Activated CD4-positive, alpha-beta T cell treated with anti-CD3 and anti-CD28 coated beads for 1 hour (primary cell): ENCODE measurements at regions not wholly inside any gene's neighbourhood (a gene's known extent, or its start where the extent isn't known, plus 50 kb on each side); places are given as distances from the start of the nearest gene placed in this dataset.

Experiments used
- DNase-seq: peaks from one replicate; pipeline ENCODE4 v3.0.0-alpha.2; 2020

DNA sequence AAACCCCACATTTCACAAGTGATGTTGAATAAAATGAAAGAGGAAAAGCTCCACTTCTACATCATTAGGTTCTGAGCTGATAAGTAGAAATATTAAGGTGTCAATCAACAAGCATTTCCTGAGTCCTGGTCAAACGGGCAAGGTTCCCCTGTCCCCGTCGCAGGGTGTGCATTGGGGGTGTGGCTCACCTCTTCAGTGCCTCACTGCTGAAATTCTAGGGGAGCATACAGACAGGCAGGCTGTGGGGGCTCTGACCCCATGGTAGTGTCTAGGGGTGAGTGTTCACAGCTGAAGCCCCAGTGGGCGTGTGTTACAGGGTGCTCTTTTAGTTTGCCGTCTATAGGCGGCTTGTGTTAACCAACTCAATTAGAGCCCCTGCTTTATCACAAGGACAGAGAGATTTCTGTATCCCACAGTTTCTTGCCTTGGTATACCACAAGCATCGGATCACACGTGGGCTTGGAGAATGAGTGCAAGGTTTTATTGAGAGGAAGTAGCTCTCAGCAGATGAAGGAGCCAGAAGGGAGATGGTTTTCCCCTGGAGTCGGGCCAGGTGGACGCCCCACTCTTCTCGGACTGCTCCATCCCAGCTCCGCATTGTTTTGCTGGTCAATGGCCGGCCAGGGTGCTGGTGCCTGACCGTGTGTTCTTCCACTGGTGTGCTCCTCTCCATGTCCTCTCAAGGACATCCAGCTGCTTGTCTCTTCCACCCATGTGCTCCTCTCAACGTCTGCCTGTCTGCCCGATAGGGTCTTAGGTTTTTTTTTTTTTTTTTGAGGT is 238.2 kb upstream of the NLRP1 start:
- DNase-seq: no peak

DNA sequence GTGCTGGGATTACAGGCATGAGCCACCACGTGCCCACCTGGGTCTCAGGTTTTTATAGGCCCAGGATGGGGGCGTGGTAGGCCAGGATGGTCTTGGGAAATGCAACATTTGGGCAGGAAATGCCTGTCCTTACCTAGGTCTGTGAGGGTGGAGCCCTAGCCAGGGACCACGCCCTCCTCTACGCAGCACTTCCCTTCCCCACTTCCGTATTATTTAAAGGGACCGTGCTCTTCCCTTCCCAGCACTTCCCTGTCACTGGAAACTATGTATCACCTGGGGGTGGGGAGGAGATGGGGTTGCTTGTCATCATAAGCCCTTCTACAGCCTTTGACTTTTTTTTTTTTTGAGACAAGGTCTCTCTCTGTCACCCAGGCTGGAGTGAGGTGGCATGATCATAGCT is 238.9 kb upstream of the NLRP1 start:
- no peak for DNase-seq

DNA sequence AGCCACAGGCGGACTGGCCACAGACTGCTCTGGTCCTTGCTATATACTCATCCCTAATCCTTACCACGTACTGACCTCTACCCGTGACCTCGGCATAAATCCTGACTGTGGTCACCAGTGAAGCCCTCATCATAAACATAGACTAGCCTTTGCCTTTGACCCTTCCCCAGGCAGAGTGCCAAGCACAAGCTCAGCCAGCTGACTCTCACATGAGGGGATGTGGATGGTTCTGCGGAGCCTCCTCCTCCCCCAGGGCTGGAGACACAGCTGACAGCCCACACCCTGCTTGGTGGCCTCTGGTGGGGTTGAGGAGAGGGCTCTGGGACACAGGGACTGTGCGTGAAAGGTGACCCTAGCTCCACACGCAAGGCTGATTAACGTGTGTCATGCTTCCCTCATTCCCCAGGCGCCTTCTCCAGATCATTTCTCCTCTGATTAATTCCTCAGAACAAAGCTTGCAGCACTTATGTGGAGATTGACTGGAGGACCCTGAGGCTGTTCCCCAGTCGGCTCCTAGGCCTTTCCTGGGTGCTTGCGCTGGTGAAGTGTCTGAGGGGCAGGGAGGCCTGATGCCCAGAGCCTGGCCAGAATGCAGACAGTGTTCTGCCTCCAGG is 241.5 kb upstream of the NLRP1 start:
- DNase-seq: no peak

DNA sequence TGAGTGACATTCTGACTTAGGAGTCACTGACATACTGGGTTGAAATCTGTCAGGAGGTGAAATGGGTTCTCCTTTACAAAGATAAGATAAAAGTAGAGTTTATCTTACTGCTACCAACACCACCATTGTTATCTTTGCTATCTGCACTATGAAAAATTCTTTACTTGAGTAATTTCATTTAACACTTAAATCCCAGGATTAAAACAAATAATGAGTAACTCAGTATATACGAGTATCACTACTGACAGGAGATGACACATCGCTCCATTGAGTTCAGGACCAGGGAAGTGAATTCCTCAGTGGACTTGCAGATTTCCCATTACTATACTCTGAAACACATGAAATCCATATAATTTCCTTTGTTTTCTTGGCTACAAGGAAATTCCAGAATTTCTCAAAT is 242.1 kb upstream of the NLRP1 start:
- DNase-seq: no peak

DNA sequence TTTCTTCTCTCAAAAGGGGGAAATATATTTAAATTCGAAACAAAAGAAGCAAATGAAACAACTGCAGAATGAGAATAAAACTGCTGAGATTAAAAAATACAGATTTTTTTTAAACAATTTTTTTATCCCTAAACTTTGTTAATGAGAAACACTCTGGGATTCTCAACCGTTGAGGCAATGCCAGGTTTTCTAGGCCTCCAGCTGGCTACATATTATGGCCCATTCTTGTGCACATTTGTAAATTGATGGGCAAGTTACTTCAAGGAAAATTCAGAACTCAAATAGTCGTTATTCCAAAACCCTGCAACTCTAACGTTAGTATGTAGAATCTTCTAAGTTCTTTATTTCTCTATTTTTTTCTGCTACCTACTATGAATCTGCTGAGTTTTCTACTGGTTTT is 239.3 kb upstream of the WSCD1 start:
- DNase-seq: no peak

DNA sequence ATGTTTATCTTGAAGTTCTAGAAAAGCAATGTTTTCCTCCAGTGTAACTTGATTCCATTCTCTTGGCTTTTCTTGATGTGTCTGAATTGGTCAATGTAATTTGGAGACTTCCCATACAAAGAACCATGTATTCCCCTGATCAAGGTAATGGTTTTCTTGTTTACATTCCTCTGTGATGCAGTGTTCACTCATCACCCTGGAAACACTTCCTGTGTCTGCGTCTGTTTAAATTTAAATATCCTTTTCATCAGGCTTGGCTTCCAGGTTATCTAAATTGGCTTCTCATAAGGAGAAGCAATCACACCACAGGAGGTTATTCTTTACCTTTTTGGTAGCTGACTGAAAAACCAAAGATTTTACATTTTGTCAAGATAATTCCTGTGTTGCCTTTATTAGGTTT is 237.3 kb upstream of the WSCD1 start:
- DNase-seq: no peak

DNA sequence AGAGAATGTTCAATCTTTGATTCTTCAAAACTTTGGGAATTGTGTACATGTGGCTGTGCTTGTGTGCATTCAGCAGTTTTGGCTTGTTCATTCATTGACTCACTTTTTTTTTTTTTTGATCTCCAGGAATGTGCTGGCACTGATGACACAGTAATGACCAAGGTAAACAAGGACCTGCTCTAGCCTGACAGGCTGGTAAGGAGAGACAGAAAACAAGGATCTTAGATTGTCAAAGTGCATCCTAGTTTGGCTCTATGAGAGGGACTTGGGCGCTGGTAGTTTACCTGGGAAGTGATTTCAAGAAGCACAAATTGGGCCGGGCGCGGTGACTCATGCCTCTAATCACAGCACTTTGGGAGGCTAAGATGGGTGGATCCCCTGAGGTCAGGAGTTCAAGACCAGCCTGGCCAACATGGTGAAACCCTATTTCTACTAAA is 233.1 kb upstream of the WSCD1 start:
- DNase-seq: no peak

DNA sequence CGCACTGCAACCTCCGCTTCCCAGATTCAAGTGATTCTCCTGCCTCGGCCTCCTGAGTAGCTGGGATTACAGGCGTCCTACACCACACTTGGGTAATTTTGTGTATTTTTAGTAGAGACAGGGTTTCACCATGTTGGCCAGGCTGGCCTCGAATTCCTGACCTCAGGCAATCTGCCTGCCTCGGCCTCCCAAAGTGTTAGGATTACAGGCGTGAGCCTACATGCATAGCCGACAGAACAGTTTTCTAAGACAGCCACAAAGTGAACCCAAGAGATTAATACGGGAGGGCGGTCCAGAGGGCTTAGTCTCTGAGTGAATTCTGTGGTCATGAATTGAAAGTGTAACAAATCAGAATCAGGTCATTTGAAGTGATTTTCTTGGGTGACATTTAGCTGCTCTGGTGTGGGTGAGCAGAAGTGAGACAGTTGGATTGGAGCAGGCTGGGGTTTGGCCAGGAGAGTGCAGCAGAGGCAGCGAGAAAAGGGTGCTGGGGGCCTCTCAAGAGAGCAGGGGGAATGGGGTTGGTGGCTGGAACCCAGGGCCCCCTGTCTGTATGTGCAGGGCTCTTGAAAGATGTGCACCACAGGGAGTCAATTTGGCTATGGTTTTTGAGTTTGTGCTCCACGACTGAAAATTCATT is 231.4 kb upstream of the WSCD1 start:
- DNase-seq: no peak

DNA sequence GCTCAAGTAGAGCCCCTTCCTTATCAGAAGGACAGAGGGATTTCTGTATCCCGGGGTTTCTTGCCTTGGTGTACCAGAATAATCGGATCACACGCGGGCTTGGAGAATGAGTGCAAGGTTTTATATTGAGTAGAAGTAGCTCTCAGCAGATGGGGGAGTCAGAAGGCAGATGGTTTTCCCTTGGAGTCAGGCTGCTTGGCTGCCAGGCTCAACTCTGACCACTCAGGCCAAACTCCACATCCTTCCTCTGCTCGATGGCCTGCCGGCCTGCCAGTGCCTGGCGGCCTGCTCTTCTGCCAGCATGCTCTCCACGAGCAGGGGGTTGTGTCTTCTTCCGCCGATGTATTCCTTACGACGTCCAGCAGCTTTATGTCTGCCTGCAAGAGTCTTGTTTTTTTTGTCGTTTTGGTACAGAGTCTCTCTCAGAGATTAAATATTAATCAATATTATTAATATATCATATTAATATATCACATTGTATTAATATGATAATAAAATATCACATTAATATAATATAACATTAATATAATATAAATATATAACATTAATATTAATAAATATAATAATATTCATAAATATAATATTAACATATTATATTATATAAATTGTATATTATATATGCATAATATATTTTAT is 229.2 kb upstream of the WSCD1 start:
- DNase-seq: no peak

DNA sequence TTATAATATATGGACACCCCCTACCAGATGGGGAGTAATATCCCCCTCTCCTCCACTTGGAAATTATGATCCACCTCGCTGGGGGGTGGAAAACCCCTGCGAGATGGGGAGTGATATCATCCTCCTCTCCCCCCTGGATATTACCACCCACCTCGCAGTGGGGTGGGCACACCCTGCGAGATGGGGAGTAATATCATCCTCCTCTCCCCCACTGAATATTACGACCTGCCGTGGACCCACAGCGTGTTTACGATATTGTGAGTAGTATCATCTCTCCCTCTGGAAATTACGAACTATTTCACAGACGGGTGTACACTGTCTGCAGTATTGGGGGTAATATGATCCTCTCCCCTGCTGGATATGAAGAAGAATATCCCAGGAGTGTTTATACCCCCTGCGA is 228.3 kb upstream of the WSCD1 start:
- DNase-seq: no peak

DNA sequence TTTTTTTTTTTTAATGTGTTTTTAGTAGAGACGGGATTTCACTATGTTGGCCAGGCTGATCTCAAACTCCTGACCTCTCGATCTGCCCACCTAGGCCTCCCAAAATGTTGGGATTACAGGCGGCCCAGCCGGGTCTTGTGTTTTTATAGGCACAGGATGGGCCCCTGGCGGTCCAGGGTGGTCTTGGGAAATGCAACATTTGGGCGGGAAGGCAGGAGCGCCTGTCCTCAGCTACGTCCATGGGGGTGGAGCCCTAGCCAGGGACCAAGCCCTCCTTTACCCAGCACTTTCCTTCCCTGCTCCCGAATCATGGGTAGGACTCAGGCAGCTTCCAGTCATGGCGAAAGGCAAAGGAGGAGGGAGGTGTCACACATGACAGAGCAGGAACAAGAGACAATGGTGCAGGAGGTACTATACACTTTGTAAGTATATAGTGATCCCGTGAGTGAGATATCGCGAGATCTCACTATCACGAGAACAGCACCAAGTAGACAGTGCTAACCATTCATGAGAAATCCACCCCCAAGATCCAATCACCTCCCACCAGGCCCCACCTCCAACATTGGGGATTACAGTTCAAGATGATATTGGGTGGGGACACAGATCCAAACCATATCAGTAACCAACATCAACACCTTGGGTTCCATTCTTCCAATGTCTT is 226.7 kb upstream of the WSCD1 start:
- DNase-seq: no peak

DNA sequence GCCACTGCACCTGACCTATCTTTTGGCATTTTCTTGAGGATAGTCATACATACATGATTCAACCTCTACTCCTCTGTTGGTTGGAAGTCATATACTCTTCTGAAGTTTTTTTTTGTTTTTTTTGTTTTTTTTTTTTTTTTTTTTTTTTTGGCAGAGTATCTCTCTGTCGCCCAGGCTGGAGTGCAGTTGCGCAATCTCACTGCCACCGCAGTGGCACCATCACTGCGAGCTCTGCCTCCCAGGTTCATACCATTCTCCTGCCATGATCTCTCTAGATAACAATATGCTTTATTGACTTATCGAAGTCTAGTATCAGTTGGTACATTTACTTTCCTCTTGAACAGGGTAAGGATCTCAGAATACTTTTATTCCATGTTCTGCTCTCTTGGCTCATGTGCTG is 224.2 kb upstream of the WSCD1 start:
- no peak for DNase-seq

DNA sequence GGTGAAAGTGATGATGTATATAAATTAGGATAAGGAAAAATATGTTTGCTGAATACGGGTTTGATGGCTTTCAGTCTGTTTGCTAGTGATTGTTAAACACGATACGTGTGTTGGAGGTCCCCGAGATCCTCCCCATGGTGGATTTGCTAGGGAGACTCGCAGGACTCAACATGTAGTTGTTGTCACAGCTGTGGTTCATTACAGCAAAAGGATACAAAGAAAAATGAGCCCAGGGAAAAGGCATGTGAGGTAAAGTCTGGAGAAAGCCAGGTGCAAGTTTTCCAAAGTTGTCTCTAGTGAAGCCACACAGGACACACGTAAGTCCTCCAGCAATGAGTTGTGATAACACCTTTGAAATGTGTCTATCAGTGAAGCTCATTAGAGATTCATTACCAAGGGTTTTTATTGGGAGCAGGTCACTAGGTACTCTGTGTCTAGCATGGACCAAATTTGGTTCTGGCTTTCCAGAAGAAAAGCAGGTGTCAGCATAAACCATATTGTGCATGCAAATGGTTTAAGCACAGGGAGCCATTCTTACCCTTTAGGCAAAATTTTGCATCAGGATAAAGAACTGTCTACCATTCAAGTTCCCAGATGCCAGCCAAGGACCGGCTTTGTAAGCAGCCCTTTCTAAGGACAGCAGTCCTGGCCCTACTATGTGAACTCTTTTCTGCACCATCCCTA is 215.2 kb upstream of the WSCD1 start:
- no peak for DNase-seq

DNA sequence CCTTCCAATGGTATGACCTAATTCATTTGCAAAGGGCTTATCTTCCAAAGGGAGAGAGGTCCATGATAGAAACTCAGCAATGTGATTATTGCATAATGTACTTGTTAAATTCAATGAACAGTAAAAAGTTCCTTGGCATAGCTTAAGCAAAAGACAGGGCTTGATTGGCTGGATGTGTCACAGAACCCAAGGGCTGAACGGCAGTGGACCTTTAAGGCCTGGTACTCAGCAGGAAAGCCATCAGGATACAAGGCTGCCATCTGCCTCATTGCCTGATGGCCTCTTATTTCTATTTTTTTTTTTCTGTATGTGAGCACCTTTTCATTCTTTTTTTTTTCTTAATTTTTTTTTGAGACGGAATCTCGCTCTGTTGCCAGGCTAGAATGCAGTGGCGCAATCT is 208.9 kb upstream of the WSCD1 start:
- DNase-seq: no peak

DNA sequence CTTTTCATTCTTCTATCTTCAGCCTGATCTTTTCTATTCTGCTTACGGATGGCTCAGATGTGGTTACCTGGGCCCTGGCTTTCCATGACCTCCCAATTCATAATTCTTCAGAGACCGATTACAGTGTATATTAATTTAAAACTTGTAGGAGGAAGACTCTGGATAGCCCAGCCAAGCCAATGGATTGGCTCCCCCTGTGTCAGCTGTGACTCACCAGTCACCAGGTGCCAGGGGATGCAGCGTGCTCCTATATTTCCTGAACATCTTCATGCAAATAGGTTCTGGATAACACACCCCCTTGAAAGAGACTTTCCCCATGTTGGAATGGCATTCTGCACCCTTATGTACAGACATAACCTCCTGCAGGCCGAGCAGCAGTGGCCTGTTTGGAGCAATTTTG is 208.3 kb upstream of the WSCD1 start:
- no peak for DNase-seq

DNA sequence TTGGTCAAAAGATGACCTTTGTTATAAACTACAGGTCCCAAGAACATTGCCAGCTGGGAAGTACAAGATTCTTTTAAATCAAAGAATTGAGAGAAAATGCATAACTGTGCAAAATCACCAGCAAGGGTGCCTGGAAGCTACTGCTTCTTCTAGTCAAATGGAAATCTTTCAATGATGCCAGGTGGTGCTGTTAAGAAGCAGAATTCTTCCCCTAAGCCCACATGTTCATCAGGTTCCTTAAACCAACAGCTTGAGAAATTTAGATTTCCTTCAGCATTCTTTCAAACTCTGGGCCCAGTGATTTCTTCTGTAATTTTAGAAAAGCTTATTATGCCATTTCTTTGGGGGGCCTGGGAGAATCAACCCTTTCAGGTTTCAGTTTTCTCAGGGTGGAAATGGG is 207.8 kb upstream of the WSCD1 start:
- no peak for DNase-seq

DNA sequence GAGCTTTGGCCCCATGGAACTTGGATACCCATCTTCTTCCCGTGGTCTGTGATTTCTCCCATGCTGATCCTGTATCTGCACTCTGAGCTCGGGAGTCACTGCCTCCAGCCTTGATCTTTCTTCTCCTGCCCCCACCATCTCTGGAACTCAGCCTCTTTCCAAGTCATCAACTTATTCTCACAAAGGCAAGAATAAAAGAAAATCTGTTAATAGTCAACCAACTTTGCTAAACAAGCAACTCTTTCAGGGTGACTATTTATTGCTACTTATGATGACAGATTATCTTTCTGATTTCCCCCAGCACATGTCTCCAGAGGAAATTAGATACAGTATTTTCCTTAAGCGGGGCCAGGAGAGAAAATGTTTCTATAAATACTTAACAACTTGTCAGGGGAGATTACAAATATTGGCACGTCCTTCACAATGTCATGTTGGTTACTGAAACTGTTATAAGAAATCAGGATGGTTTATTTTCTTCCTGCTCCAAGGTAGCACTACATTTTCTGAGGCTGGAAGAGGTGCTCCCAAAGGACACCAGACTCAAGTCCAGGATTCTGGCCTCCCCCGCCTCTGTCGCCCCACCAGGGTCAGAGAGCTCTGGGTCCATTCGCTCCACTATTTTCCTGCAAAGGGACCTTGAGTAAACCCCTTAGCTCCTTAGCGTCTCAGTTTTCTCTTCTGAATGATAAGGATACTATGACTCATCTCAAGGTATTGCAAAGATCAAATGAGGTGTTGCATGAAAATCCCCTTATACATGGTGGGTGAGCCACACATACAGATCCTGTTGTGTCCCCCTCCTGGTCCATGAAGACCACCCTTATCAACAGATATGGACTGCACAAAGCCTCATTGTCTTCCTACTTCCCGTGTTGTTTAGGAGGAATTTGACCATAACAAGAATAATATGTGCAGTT is 205.2 kb upstream of the WSCD1 start:
- no peak for DNase-seq

DNA sequence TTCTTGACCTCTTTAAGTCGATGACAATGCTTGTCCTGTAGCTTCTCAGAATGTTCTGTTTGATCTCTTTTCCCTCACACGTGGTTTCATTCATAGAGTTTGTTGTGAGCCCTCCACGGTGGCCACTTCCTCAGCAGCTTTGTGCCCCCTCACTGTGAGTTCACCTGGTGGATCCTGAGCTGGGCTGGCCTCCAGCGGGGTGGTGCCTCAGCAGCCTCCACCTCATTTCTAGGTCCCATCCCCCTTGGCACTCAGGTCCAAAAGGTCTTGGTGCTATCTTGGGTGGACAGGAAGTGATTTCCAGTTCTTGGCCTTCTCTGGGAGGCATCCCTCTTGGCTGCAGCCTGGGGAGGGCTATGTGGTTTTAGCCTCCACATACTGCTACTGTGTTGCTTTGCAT is 203.2 kb upstream of the WSCD1 start:
- DNase-seq: no peak

DNA sequence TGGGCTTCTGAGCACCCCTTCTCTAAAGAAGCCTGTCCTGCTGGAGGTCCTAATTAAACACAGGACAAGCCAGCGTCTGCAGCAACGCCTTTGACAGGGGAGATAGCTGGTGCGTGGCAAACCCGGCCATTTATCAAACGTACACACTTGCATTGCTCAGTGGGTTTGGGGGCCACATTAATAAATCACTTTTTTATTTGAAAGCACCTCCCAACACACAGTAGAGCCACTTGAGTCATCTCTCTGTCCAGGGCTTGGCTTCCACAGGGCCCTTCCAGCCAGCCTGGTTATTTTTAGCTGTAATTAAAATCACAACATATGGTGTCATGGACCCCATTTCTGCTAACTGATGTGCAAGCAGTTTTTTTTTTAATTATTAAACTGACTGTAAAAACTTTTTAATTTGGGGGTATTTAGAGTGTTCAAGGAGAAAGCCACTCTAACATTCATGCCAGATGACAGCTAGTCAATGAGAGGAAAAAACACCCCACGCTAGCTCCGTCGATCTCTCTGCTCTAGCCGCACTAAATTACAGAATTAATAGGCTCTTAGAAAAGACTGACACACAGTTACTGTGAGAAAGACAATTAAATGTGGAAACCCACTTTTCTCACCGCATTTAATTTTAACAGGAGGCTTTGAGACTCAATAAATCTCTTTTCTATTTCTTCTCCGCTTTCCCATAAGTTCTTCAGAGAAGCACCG is 201.0 kb upstream of the WSCD1 start:
- DNase-seq: no peak

DNA sequence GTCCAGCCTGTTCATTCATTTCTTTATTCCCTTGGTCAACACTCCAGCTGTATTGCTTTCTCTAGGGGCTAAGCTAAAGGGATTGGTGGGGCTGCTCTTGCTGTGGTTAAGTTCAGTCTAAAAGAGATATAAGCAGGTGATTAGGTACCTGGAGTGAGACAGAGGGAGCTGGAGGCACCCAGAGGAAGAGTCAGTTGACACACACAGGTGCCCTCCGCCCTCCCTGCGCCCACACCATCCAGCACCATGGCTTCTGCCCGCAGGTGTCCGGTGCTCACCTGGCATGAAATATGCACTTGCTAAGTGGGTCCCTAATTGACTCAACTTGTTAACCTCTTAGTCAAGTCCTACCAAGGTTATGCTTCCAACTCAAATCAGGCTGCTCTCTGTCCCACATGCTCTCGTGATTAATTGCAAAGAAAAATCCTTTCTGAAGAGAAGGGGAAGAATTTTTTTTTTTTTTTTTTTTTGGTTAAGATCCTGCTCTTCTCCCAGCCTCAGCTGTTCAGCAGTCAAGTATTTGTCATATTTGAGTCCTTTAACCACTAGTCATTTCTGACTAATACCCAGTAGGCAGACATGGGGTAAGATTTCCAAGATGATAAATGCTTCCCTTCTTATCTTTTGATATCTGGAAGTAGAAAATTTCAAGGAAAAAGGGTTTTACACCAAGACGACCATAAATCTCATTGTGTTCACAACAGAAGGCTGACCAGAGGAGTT is 199.8 kb upstream of the WSCD1 start:
- no peak for DNase-seq
